ENCODE measurements at regions not wholly inside any gene's neighbourhood (a gene's known extent, or its start where the extent isn't known, plus 50 kb on each side); places are given as distances from the start of the nearest gene placed in this dataset.

GRCh38 chr1:22340066-22340465 is 111.6 kb upstream of the ZBTB40 start:
- Mint-ChIP-seq H3K36me3 (ENCODE audit: low read depth) (no peaks in the 10 kb centered on the region), H3K27me3 (peaks cover 55% of the 10 kb centered on the region), H3K4me3 (no peak overlapping the region), H3K9me3 (no peaks in the 10 kb centered on the region), H3K4me1 (ENCODE audit: low read depth) (no peaks in the 10 kb centered on the region), H3K27ac (no peak overlapping the region)
- DNase-seq = no peak

DNA sequence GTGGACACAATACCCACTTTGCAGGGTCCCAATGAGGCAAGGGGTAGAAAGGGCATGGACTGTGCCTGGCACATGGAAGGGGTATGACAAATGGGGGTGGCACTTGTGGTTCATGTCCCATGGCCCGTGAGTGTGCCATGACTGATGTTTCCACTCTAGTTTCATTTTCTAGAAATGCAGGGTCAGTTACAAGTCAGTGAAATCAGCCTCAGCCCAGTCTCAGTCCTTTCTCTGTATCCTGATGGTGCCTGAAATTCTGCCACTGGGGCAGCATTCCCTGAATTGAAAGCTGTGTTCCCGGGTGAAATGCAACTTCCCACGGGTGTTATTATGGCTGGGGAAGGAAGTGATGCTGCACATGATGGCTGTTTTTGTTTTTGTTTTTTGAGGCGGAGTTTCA is 110.8 kb upstream of the ZBTB40 start:
- Mint-ChIP-seq H3K36me3 (ENCODE audit: low read depth) (no peaks in the 10 kb centered on the region), H3K4me3 (no peak overlapping the region), H3K4me1 (ENCODE audit: low read depth) (no peaks in the 10 kb centered on the region), H3K27ac (no peak overlapping the region), H3K27me3 (peaks cover 58% of the 10 kb centered on the region), H3K9me3 (no peaks in the 10 kb centered on the region)
- DNase-seq = no peak

GRCh38 chr1:22341791-22342605 is 109.7 kb upstream of the ZBTB40 start:
- H3K4me1 Mint-ChIP-seq (ENCODE audit: low read depth) = no peaks in the 10 kb centered on the region
- peaks cover 58% of the 10 kb centered on the region for H3K27me3 Mint-ChIP-seq
- H3K4me3 Mint-ChIP-seq = no peak overlapping the region
- no peaks in the 10 kb centered on the region for H3K36me3 Mint-ChIP-seq (ENCODE audit: low read depth)
- DNase-seq = no peak
- H3K27ac Mint-ChIP-seq = no peak overlapping the region
- H3K9me3 Mint-ChIP-seq = no peaks in the 10 kb centered on the region

- H3K4me1 Mint-ChIP-seq (ENCODE audit: low read depth) = no peaks in the 10 kb centered on the region
- no peak for DNase-seq
- H3K9me3 Mint-ChIP-seq = no peaks in the 10 kb centered on the region
- no peak overlapping the region for H3K27ac Mint-ChIP-seq
- H3K4me3 Mint-ChIP-seq = no peak overlapping the region
- H3K36me3 Mint-ChIP-seq (ENCODE audit: low read depth) = no peaks in the 10 kb centered on the region
- peaks cover 59% of the 10 kb centered on the region for H3K27me3 Mint-ChIP-seq
Measured at GRCh38 chr1:22342734-22343191, 108.9 kb upstream of the ZBTB40 start.

DNA sequence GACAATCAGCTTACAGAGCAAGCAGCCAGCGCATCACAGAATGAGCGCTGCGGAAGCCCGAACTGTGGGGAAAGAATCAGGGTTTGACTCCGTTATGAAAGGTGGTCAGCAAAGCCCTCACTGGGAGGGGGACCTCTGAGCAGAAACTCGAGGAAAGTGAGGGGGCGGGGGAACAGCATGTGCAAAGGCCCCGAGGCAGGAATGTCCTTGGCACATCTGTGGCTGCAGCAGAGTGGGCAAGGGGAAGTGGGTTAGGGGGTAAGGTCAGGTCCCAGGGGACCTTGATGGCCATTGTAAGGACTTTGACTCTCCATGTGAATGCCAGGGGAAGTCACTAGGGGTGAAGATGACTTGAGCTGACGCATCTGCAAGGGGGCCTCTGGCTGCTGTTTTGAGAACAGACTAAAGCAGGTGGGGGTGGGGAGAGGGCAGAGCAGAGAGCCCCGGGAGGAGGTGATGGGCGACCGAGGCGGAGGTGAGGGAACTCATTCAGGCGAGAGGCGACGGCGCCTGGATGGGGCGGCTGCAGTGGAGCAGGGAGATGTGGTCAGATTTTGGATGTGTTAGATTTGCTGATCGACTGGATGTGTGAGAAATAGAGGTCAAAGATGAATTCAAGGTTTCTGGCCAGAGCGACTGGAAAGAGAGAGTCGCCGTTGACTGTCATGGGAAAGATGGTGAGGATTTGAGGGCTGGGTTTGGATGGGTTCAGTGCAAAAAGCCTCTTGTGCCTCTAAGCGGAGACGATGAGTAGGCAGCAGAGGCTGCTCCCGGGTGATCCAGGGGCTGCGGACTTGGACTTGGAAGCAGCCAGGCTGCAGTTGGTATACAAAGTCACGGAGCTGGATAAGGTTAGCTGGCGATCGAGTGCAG is 108.0 kb upstream of the ZBTB40 start:
- Mint-ChIP-seq H3K4me3 (no peak overlapping the region), H3K9me3 (no peaks in the 10 kb centered on the region), H3K4me1 (ENCODE audit: low read depth) (no peaks in the 10 kb centered on the region), H3K27me3 (peaks cover 63% of the 10 kb centered on the region), H3K27ac (no peak overlapping the region), H3K36me3 (ENCODE audit: low read depth) (no peaks in the 10 kb centered on the region)
- no peak for DNase-seq

DNA sequence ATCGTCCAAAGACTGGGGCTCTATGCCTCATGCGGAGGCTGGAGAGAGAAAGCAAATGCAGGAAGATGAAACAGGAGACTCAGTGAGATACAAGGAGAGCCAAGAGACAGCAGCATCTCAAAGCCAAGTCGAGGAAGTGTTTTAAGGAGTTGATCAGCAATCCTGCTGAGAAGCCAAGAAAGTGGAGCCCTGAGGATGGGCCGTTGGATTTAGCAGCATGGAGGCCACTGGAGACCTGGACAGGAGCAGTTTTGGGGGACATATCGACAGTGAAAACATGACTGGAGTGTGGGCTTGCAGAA is 107.4 kb upstream of the ZBTB40 start:
- no peak for DNase-seq
- Mint-ChIP-seq H3K27ac (no peak overlapping the region), H3K27me3 (peaks cover 67% of the 10 kb centered on the region), H3K36me3 (ENCODE audit: low read depth) (no peaks in the 10 kb centered on the region), H3K9me3 (no peaks in the 10 kb centered on the region), H3K4me1 (ENCODE audit: low read depth) (no peaks in the 10 kb centered on the region), H3K4me3 (no peak overlapping the region)

GRCh38 chr1:22344851-22345560 is 106.6 kb upstream of the ZBTB40 start:
- Mint-ChIP-seq H3K36me3 (ENCODE audit: low read depth) (no peaks in the 10 kb centered on the region), H3K4me1 (ENCODE audit: low read depth) (no peaks in the 10 kb centered on the region), H3K27me3 (peaks cover 71% of the 10 kb centered on the region), H3K27ac (no peak overlapping the region), H3K4me3 (no peak overlapping the region), H3K9me3 (no peaks in the 10 kb centered on the region)
- no peak for DNase-seq

GRCh38 chr1:22347854-22348760 is 103.5 kb upstream of the ZBTB40 start:
- no peak overlapping the region for H3K27ac Mint-ChIP-seq
- H3K36me3 Mint-ChIP-seq (ENCODE audit: low read depth) = no peaks in the 10 kb centered on the region
- H3K4me3 Mint-ChIP-seq = no peak overlapping the region
- DNase-seq = no peak
- peaks cover 72% of the 10 kb centered on the region for H3K27me3 Mint-ChIP-seq
- peaks cover 7% of the 10 kb centered on the region for H3K4me1 Mint-ChIP-seq (ENCODE audit: low read depth)
- no peaks in the 10 kb centered on the region for H3K9me3 Mint-ChIP-seq

DNA sequence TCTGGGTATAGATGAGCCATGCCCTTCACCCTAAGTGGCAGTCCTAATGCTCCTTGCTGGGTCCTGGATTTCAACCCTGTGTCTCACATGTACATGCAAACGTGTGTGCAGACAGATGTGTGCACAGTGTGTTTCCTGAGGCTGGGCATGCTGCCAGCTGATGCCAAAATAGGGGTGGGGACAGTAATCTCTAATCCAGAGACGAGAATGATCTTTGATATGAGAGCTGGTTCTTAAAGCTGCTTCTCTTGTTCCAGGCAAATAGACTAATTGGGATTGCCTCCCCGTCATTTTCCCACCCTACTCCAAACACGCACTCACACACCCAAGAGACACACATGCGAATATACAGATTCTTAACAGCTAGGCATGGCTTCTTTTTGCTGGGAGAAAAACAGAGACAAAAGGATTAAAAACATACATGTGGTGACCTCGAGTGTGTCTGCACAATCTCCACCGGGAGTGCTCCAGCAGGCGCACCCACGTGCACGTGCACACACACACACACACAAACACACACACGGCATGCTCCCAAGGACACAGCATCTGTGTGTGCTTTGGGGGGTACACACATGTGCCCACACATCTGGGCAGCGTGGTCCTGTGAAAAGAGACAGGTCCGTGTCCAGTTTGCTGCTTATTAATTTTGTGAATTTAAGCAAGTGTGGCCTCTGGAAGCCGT is 102.1 kb upstream of the ZBTB40 start:
- Mint-ChIP-seq H3K27me3 (peaks cover 64% of the 10 kb centered on the region), H3K36me3 (ENCODE audit: low read depth) (no peaks in the 10 kb centered on the region), H3K4me1 (ENCODE audit: low read depth) (peaks cover 7% of the 10 kb centered on the region), H3K27ac (no peak overlapping the region), H3K4me3 (no peak overlapping the region), H3K9me3 (no peaks in the 10 kb centered on the region)
- DNase-seq = no peak

- H3K9me3 Mint-ChIP-seq = no peaks in the 10 kb centered on the region
- no peak overlapping the region for H3K4me3 Mint-ChIP-seq
- peaks cover 58% of the 10 kb centered on the region for H3K27me3 Mint-ChIP-seq
- no peaks in the 10 kb centered on the region for H3K36me3 Mint-ChIP-seq (ENCODE audit: low read depth)
- no peak overlapping the region for H3K27ac Mint-ChIP-seq
- DNase-seq = no peak
- H3K4me1 Mint-ChIP-seq (ENCODE audit: low read depth) = peaks cover 7% of the 10 kb centered on the region
Measured at GRCh38 chr1:22350171-22350923, 101.3 kb upstream of the ZBTB40 start.

DNA sequence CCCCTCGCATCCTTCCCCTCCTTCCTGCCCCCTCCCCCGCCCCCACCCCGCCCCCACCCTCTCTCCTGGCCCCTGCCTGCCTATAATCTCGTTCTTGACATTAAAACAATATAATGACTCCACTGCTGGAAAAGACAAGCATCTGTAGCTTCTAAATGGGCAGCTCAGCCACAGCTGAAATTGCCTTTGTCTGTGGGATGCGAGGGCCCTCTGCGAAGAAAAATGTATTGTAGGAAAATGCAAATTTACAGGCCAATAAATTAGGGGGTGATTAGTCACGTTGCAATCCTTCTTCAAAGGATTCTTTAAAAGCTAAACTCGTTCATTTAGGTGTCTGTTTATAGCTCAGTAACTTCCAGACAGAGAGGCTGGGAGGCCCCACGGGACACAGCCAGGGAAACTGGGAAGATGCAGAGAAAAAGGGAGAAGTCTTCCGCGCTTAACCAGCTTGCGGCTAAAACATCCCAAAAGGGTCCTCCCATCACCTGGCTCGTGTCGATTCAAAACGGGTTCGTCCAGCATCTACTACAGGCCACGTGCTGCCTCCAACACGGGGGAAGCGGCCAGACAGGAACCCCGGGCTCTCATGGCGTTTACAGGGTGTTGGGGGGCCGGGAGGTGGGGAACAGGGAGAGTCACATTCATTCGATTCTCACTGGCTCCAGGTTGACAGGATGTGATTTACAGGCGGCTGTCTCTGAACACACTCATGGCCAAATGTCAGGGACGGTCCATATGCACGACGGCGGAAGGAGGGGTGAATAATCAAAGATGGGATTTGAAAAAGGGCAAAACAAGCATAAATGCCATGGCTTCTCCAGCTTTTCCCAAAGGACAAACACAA is 100.5 kb upstream of the ZBTB40 start:
- Mint-ChIP-seq H3K9me3 (no peaks in the 10 kb centered on the region), H3K4me1 (ENCODE audit: low read depth) (peaks cover 7% of the 10 kb centered on the region), H3K27me3 (peaks cover 64% of the 10 kb centered on the region), H3K36me3 (ENCODE audit: low read depth) (no peaks in the 10 kb centered on the region), H3K4me3 (no peak overlapping the region), H3K27ac (no peak overlapping the region)
- no peak for DNase-seq

DNA sequence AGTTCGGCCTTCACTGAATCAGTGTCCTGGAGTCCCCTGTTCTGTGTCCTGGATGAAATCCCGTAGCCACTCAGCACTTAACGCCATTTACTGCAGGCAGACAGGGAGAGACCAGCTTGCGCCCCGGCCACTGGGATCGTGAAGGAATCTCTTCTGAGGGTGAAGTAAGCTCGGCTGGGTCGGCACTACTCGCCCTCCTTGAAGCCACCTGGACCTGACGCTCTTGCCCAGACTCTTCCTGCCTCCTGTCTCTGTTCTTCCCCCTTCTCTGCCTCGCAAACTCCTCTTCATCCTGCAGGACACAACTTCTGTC is 99.9 kb upstream of the ZBTB40 start:
- no peak for DNase-seq
- Mint-ChIP-seq H3K27ac (no peak overlapping the region), H3K36me3 (ENCODE audit: low read depth) (no peaks in the 10 kb centered on the region), H3K9me3 (no peaks in the 10 kb centered on the region), H3K27me3 (peaks cover 66% of the 10 kb centered on the region), H3K4me3 (no peak overlapping the region), H3K4me1 (ENCODE audit: low read depth) (peaks cover 7% of the 10 kb centered on the region)
